Astrocyte (in vitro differentiated cells and primary cell): ENCODE measurements at regions not wholly inside any gene's neighbourhood (a gene's known extent, or its start where the extent isn't known, plus 50 kb on each side); places are given as distances from the start of the nearest gene placed in this dataset.
"Not testable (repeated sequence)": the region's sequence is repeated elsewhere in the genome, so short reads cannot be mapped to it uniquely, and the experiment has no call there.

Source experiments
- DNase-seq: peaks from one replicate; pipeline ENCODE4 v3.0.0-alpha.2; 2010; ENCODE audit warnings: low read depth
- FAIRE-seq: peaks from 2 replicates; lab custom pipeline; 2011; peaks lifted over from hg19 to GRCh38; lab: Jason Lieb, UNC
- H2AFZ ChIP-seq: 2 replicates; pipeline ENCODE4 v1.6.0; 2012; ENCODE audit warnings: low read depth, low read length, inconsistent platforms
- H3K27ac ChIP-seq: 2 replicates; pipeline ENCODE4 v1.5.1; 2011; ENCODE audit warnings: low read depth, low read length, inconsistent platforms
- H3K27me3 ChIP-seq: 2 replicates; pipeline ENCODE4 v1.6.0; 2011; ENCODE audit warnings: low read length, inconsistent platforms; ENCODE audit not compliant: insufficient read depth
- H3K36me3 ChIP-seq: 2 replicates; pipeline ENCODE4 v1.5.1; 2011; ENCODE audit warnings: low read length, inconsistent platforms; ENCODE audit not compliant: insufficient read depth
- H3K4me1 ChIP-seq: 2 replicates; pipeline ENCODE4 v1.5.1; 2011; ENCODE audit warnings: low read length, inconsistent platforms; ENCODE audit not compliant: insufficient read depth
- H3K4me2 ChIP-seq: 2 replicates; pipeline ENCODE4 v1.6.0; 2012; ENCODE audit warnings: low read length, inconsistent platforms
- H3K4me3 ChIP-seq: 2 replicates; pipeline ENCODE4 v1.5.1; 2011; ENCODE audit warnings: low read depth, mild to moderate bottlenecking, low read length, inconsistent platforms; ENCODE audit not compliant: insufficient read depth
- H3K79me2 ChIP-seq: 2 replicates; pipeline ENCODE4 v1.6.0; 2012; ENCODE audit warnings: mild to moderate bottlenecking, low read length, inconsistent platforms; ENCODE audit not compliant: insufficient read depth
- H3K9ac ChIP-seq: 2 replicates; pipeline ENCODE4 v1.6.0; 2012; ENCODE audit warnings: mild to moderate bottlenecking, low read length, inconsistent platforms
- H3K9me3 ChIP-seq: 2 replicates; pipeline ENCODE4 v1.5.1; 2012; ENCODE audit warnings: low read depth, mild to moderate bottlenecking, low read length, inconsistent platforms; ENCODE audit not compliant: insufficient read depth
- H4K20me1 ChIP-seq: 2 replicates; pipeline ENCODE4 v1.6.0; 2012; ENCODE audit warnings: low read length, inconsistent platforms; ENCODE audit not compliant: insufficient read depth
- H3K27ac Mint-ChIP-seq: one replicate; pipeline ENCODE4 v1.8.0; 2021; ENCODE audit warnings: mild to moderate bottlenecking, mixed read lengths; ENCODE audit not compliant: unreplicated experiment
- H3K27me3 Mint-ChIP-seq: one replicate; pipeline ENCODE4 v1.8.0; 2021; ENCODE audit warnings: low read depth, mixed read lengths; ENCODE audit not compliant: unreplicated experiment
- H3K36me3 Mint-ChIP-seq: one replicate; pipeline ENCODE4 v1.8.0; 2021; ENCODE audit warnings: low read depth, mixed read lengths; ENCODE audit not compliant: unreplicated experiment
- H3K4me1 Mint-ChIP-seq: one replicate; pipeline ENCODE4 v1.8.0; 2021; ENCODE audit warnings: low read depth, mixed read lengths; ENCODE audit not compliant: unreplicated experiment
- H3K4me3 Mint-ChIP-seq: one replicate; pipeline ENCODE4 v1.8.0; 2021; ENCODE audit warnings: mild to moderate bottlenecking, moderate library complexity, mixed read lengths; ENCODE audit not compliant: unreplicated experiment
- H3K9me3 Mint-ChIP-seq: one replicate; pipeline ENCODE4 v1.8.0; 2021; ENCODE audit warnings: mild to moderate bottlenecking, mixed read lengths; ENCODE audit not compliant: unreplicated experiment
- EZH2 ChIP-seq: IDR thresholded peaks from 2 replicates; pipeline ENCODE4 v1.6.1; 2012; ENCODE audit warnings: mild to moderate bottlenecking, low read length, inconsistent platforms; ENCODE audit not compliant: insufficient read depth
- TF ChIP-seq, protein P1 (sequence below): IDR thresholded peaks from 2 replicates; pipeline ENCODE4 v1.5.1; 2011; ENCODE audit warnings: low read depth, mild to moderate bottlenecking, inconsistent platforms, low read length, moderate library complexity; ENCODE audit not compliant: insufficient read depth

DNA sequence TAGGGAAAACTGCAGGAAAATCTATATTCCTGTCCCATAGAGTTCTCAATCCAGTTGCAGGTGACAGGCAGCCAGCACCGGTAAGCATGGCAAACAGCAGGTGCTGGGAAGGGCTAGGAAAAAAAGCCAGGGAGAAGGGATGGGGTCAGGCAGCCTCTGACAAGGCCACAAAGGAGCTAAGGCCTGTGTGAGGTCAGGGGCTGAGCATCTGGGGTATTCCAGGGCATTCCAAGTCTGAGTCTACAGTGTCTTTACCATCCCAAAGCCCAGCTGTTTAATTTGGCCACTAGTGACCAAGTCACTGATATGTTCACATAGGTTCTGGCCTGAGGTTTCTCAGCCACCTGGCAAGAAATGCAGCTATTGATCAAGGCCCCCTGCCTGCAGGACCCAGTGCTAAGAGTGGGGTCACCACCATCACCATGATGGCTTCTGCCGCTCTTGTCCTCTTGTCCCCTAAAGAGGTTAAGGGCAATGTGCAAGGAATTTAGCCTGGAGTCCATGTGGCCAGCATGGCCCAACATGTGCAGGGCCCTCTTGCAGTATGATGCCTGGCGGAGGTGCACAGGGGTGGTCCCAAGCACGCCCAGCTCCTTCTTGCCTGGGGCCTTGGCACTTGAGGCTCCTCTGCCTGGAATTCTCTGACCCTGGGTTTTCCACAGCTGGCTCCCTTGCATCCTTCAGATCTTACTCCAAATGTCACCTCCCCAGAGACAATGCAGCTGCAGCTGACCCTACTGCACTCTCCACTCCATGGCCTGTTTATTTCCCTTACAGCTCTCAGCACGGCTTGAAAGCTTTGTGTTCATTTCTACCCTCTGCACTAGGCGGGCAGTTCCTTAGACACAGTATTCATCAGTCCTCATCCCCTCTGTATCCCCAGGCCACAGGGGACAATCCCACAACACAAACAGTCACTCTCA is 213.1 kb downstream of the MSX2 start:
- TF ChIP-seq EZH2 = no peak
- TF ChIP-seq, protein P1, sequence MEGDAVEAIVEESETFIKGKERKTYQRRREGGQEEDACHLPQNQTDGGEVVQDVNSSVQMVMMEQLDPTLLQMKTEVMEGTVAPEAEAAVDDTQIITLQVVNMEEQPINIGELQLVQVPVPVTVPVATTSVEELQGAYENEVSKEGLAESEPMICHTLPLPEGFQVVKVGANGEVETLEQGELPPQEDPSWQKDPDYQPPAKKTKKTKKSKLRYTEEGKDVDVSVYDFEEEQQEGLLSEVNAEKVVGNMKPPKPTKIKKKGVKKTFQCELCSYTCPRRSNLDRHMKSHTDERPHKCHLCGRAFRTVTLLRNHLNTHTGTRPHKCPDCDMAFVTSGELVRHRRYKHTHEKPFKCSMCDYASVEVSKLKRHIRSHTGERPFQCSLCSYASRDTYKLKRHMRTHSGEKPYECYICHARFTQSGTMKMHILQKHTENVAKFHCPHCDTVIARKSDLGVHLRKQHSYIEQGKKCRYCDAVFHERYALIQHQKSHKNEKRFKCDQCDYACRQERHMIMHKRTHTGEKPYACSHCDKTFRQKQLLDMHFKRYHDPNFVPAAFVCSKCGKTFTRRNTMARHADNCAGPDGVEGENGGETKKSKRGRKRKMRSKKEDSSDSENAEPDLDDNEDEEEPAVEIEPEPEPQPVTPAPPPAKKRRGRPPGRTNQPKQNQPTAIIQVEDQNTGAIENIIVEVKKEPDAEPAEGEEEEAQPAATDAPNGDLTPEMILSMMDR = no peak
- DNase-seq (no peak), FAIRE-seq (no peak)
- Histone ChIP-seq H4K20me1 (no peaks in the 10 kb centered on the region), H3K9me3 (no peaks in the 10 kb centered on the region), H3K4me1 (no peaks in the 10 kb centered on the region), H3K27me3 (no peaks in the 10 kb centered on the region), H3K4me2 (no peak overlapping the region), H3K79me2 (no peaks in the 10 kb centered on the region), H3K36me3 (no peaks in the 10 kb centered on the region), H3K27ac (no peak overlapping the region), H3K4me3 (no peak overlapping the region), H2AFZ (no peak overlapping the region), H3K9ac (no peak overlapping the region)
- Mint-ChIP-seq H3K36me3 (no peaks in the 10 kb centered on the region), H3K27ac (no peak overlapping the region), H3K4me3 (no peak overlapping the region), H3K9me3 (no peaks in the 10 kb centered on the region), H3K27me3 (peaks cover 33% of the 10 kb centered on the region), H3K4me1 (no peaks in the 10 kb centered on the region)

GRCh38 chr5:174935854-174936474 is 211.6 kb downstream of the MSX2 start:
- peak; percentile 17 for DNase-seq

GRCh38 chr5:174931033-174931432 is 206.7 kb downstream of the MSX2 start:
- H3K4me3 ChIP-seq, H3K4me2 ChIP-seq, H3K9me3 ChIP-seq, DNase-seq, H3K27ac ChIP-seq, H2AFZ ChIP-seq, H3K4me1 Mint-ChIP-seq, H3K27me3 ChIP-seq, H3K36me3 ChIP-seq, H3K27ac Mint-ChIP-seq, H3K27me3 Mint-ChIP-seq, H4K20me1 ChIP-seq, H3K4me1 ChIP-seq, H3K36me3 Mint-ChIP-seq, H3K79me2 ChIP-seq, H3K4me3 Mint-ChIP-seq, FAIRE-seq, H3K9ac ChIP-seq, H3K9me3 Mint-ChIP-seq: not testable (repeated sequence)

More at GRCh38 chr5:174935854-174936474, 211.6 kb downstream of the MSX2 start:
- H3K4me3 Mint-ChIP-seq = no peak overlapping the region
- no peaks in the 10 kb centered on the region for H3K4me1 Mint-ChIP-seq
- Histone ChIP-seq H4K20me1 (no peaks in the 10 kb centered on the region), H3K79me2 (no peaks in the 10 kb centered on the region), H2AFZ (no peak overlapping the region), H3K9ac (no peak overlapping the region), H3K4me2 (no peak overlapping the region), H3K27ac (no peak overlapping the region), H3K4me1 (no peaks in the 10 kb centered on the region), H3K9me3 (no peaks in the 10 kb centered on the region), H3K36me3 (no peaks in the 10 kb centered on the region), H3K27me3 (no peaks in the 10 kb centered on the region), H3K4me3 (no peak overlapping the region)
- TF ChIP-seq, protein P1 = peak; percentile 93
- no peak for TF ChIP-seq EZH2
- no peaks in the 10 kb centered on the region for H3K36me3 Mint-ChIP-seq
- peaks cover 24% of the 10 kb centered on the region for H3K27me3 Mint-ChIP-seq
- no peak for FAIRE-seq
- H3K9me3 Mint-ChIP-seq = no peaks in the 10 kb centered on the region
- no peak overlapping the region for H3K27ac Mint-ChIP-seq
